Tibial artery (tissue), 4 donors: ENCODE measurements at regions not wholly inside any gene's neighbourhood (a gene's known extent, or its start where the extent isn't known, plus 50 kb on each side); places are given as distances from the start of the nearest gene placed in this dataset.

Source experiments
- DNase-seq, 2 donors: peaks; one replicate each; pipeline ENCODE4 v3.0.0-alpha.2; 2019
- H3K27ac ChIP-seq, 2 donors: fragments of 200-600 bp; sonication (generic) in 1 of 2; 1 replicate in 1 of 2; 2 replicates in 1 of 2; pipeline ENCODE4 v1.5.1; 2018 to 2019; ENCODE audit warnings: mild to moderate bottlenecking in 1 of 2
- H3K27me3 ChIP-seq, 2 donors: fragments of 200-600 bp; sonication (generic) in 1 of 2; one replicate each; pipeline versions ENCODE4 v1.5.1 to v1.6.0; 2016 to 2019
- H3K36me3 ChIP-seq, 3 donors: fragments of 200-600 bp; sonication (generic) in 2 of 3; one replicate each; pipeline ENCODE4 v1.5.1; 2016 to 2019; ENCODE audit warnings: mild to moderate bottlenecking in 2 of 3
- H3K4me1 ChIP-seq, 4 donors: fragments of 200-600 bp; sonication (generic) in 2 of 4; 1 replicate in 3 of 4; 2 replicates in 1 of 4; pipeline ENCODE4 v1.5.1; 2016 to 2019
- H3K4me3 ChIP-seq, 2 donors: fragments of 200-600 bp; sonication (generic) in 1 of 2; 1 replicate in 1 of 2; 2 replicates in 1 of 2; pipeline ENCODE4 v1.5.1; 2018 to 2019; ENCODE audit warnings: mild to moderate bottlenecking in 2 of 2
- H3K9me3 ChIP-seq, 3 donors: fragments of 200-600 bp; sonication (generic) in 1 of 3; one replicate each; pipeline ENCODE4 v1.5.1; 2016 to 2019
- CTCF ChIP-seq, 2 experiments: fragments of 200-600 bp in 1 of 2; fragments of 450-650 bp in 1 of 2; IDR thresholded peaks; one replicate each; pipeline ENCODE4 v1.5.1; 2017 to 2019; ENCODE audit warnings: antibody characterized with exemption in 2 of 2, mild to moderate bottlenecking in 1 of 2, moderate library complexity in 1 of 2
- intact Hi-C: fragments of 100-400 bp; cut with DNase I; formaldehyde crosslinking; loops from one replicate; pipeline ENCODE4 v1.15.0; 2023; ENCODE audit warnings: low total_unique reads

- Histone ChIP-seq H3K27ac (no peak overlapping the region), H3K4me3 (no peak overlapping the region), H3K27me3 (no peaks in the 10 kb centered on the region), H3K36me3 (no peaks in the 10 kb centered on the region), H3K4me1 (no peaks in the 10 kb centered on the region), H3K9me3 (no peaks in the 10 kb centered on the region)
- DNase-seq = no peak
- no peak for TF ChIP-seq CTCF (IDR thresholded peaks at IDR 0.05)
- intact Hi-C loops = no loop called here
These were observed 721.1 kb downstream of the QKI start for GRCh38 chr6:164135511-164136132.

- Histone ChIP-seq H3K4me3 (no peak overlapping the region), H3K27ac (no peak overlapping the region), H3K27me3 (no peaks in the 10 kb centered on the region), H3K9me3 (no peaks in the 10 kb centered on the region), H3K4me1 (no peaks in the 10 kb centered on the region), H3K36me3 (no peaks in the 10 kb centered on the region)
- TF ChIP-seq CTCF (IDR thresholded peaks at IDR 0.05) = no peak
- intact Hi-C loops = no loop called here
- no peak for DNase-seq
These were observed 718.6 kb downstream of the QKI start for GRCh38 chr6:164133095-164133494.

GRCh38 chr6:164130585-164130984 is 716.1 kb downstream of the QKI start:
- Histone ChIP-seq H3K4me3 (no peak overlapping the region), H3K4me1 (no peaks in the 10 kb centered on the region), H3K27ac (no peak overlapping the region), H3K9me3 (no peaks in the 10 kb centered on the region), H3K36me3 (no peaks in the 10 kb centered on the region), H3K27me3 (no peaks in the 10 kb centered on the region)
- TF ChIP-seq CTCF (IDR thresholded peaks at IDR 0.05) = no peak
- intact Hi-C loops = no loop called here
- DNase-seq = no peak

GRCh38 chr6:164130151-164130550 is 715.6 kb downstream of the QKI start:
- Histone ChIP-seq H3K4me3 (no peak overlapping the region), H3K4me1 (no peaks in the 10 kb centered on the region), H3K27ac (no peak overlapping the region), H3K36me3 (no peaks in the 10 kb centered on the region), H3K9me3 (no peaks in the 10 kb centered on the region), H3K27me3 (no peaks in the 10 kb centered on the region)
- intact Hi-C loops = no loop called here
- no peak for DNase-seq
- TF ChIP-seq CTCF (IDR thresholded peaks at IDR 0.05) = no peak

- Histone ChIP-seq H3K27ac (no peak overlapping the region), H3K27me3 (no peaks in the 10 kb centered on the region), H3K4me1 (no peaks in the 10 kb centered on the region), H3K36me3 (no peaks in the 10 kb centered on the region), H3K9me3 (no peaks in the 10 kb centered on the region), H3K4me3 (no peak overlapping the region)
- DNase-seq = no peak
- intact Hi-C loops = no loop called here
- TF ChIP-seq CTCF (IDR thresholded peaks at IDR 0.05) = no peak
These were observed 714.7 kb downstream of the QKI start for GRCh38 chr6:164129218-164129617.

- no peak for TF ChIP-seq CTCF (IDR thresholded peaks at IDR 0.05)
- Histone ChIP-seq H3K9me3 (no peaks in the 10 kb centered on the region), H3K4me1 (no peaks in the 10 kb centered on the region), H3K4me3 (no peak overlapping the region), H3K27ac (no peak overlapping the region), H3K27me3 (no peaks in the 10 kb centered on the region), H3K36me3 (no peaks in the 10 kb centered on the region)
- intact Hi-C loops = no loop called here
- DNase-seq = no peak
These were observed 713.6 kb downstream of the QKI start for GRCh38 chr6:164128101-164128500.
